ENCODE measurements at regions not wholly inside any gene's neighbourhood (a gene's known extent, or its start where the extent isn't known, plus 50 kb on each side); places are given as distances from the start of the nearest gene placed in this dataset.

- ChIA-PET CTCF (no interaction called here), POLR2A (ENCODE audit: low non-redundant PET) (no interaction called here)
- intact Hi-C loops (cut with micrococcal nuclease; ENCODE audit: unreplicated experiment), result no loop called here
- Histone ChIP-seq H3K9me3 (ENCODE audit: low read depth, low read length, poor library complexity, severe bottlenecking) (no peaks in the 10 kb centered on the region), H3K4me1 (ENCODE audit: insufficient read depth, low read length, poor library complexity, severe bottlenecking) (peaks cover 3% of the 10 kb centered on the region), H3K27me3 (replicated peaks; ENCODE audit: insufficient read depth, low read depth, low read length, poor library complexity) (no peaks in the 10 kb centered on the region), H3K36me3 (ENCODE audit: insufficient read depth, low read length, poor library complexity, severe bottlenecking) (no peaks in the 10 kb centered on the region), H3K27ac (ENCODE audit: low read depth, low read length, poor library complexity, severe bottlenecking) (no peak overlapping the region), H3K4me3 (ENCODE audit: low read depth, low read length, poor library complexity, severe bottlenecking) (no peak overlapping the region)
- TF ChIP-seq EZH2 (IDR thresholded peaks at IDR 0.05; ENCODE audit: borderline replicate concordance, low read depth, low read length, poor library complexity, severe bottlenecking) (no peak), CTCF (conservative IDR thresholded peaks at IDR 0.05; ENCODE audit: low read depth, low read length) (no peak)
- no TSS peak for BruUV-seq (replicated peaks)
- DNase-seq (ENCODE audit: low spot score), result no peak
Measured at GRCh38 chr7:80313067-80313626, 178.5 kb downstream of the GNAI1 start.

- TF ChIP-seq CTCF (conservative IDR thresholded peaks at IDR 0.05; ENCODE audit: low read depth, low read length), result no peak
- no peak for TF ChIP-seq EZH2 (IDR thresholded peaks at IDR 0.05; ENCODE audit: borderline replicate concordance, low read depth, low read length, poor library complexity, severe bottlenecking)
- POLR2A ChIA-PET (ENCODE audit: low non-redundant PET), result no interaction called here
- Histone ChIP-seq H3K36me3 (ENCODE audit: insufficient read depth, low read length, poor library complexity, severe bottlenecking) (no peaks in the 10 kb centered on the region), H3K4me3 (ENCODE audit: low read depth, low read length, poor library complexity, severe bottlenecking) (no peak overlapping the region), H3K9me3 (ENCODE audit: low read depth, low read length, poor library complexity, severe bottlenecking) (no peaks in the 10 kb centered on the region), H3K27me3 (replicated peaks; ENCODE audit: insufficient read depth, low read depth, low read length, poor library complexity) (no peaks in the 10 kb centered on the region), H3K4me1 (ENCODE audit: insufficient read depth, low read length, poor library complexity, severe bottlenecking) (peaks cover 3% of the 10 kb centered on the region), H3K27ac (ENCODE audit: low read depth, low read length, poor library complexity, severe bottlenecking) (no peak overlapping the region)
- no TSS peak for BruUV-seq (replicated peaks)
- DNase-seq (ENCODE audit: low spot score), result no peak
- CTCF ChIA-PET, result no interaction called here
- intact Hi-C loops (cut with micrococcal nuclease; ENCODE audit: unreplicated experiment), result no loop called here
Measured at GRCh38 chr7:80312139-80312661, 177.6 kb downstream of the GNAI1 start.

- Histone ChIP-seq H3K27me3 (replicated peaks; ENCODE audit: insufficient read depth, low read depth, low read length, poor library complexity) (no peaks in the 10 kb centered on the region), H3K36me3 (ENCODE audit: insufficient read depth, low read length, poor library complexity, severe bottlenecking) (no peaks in the 10 kb centered on the region), H3K4me1 (ENCODE audit: insufficient read depth, low read length, poor library complexity, severe bottlenecking) (peaks cover 3% of the 10 kb centered on the region), H3K9me3 (ENCODE audit: low read depth, low read length, poor library complexity, severe bottlenecking) (no peaks in the 10 kb centered on the region), H3K27ac (ENCODE audit: low read depth, low read length, poor library complexity, severe bottlenecking) (no peak overlapping the region), H3K4me3 (ENCODE audit: low read depth, low read length, poor library complexity, severe bottlenecking) (no peak overlapping the region)
- ChIA-PET CTCF (no interaction called here), POLR2A (ENCODE audit: low non-redundant PET) (no interaction called here)
- no TSS peak for BruUV-seq (replicated peaks)
- intact Hi-C loops (cut with micrococcal nuclease; ENCODE audit: unreplicated experiment), result no loop called here
- TF ChIP-seq EZH2 (IDR thresholded peaks at IDR 0.05; ENCODE audit: borderline replicate concordance, low read depth, low read length, poor library complexity, severe bottlenecking) (no peak), CTCF (conservative IDR thresholded peaks at IDR 0.05; ENCODE audit: low read depth, low read length) (no peak)
- no peak for DNase-seq (ENCODE audit: low spot score)
Measured at GRCh38 chr7:80311313-80311712, 176.7 kb downstream of the GNAI1 start.

Data from A673 (cell line).